NCI-H510A (cell line): ENCODE measurements at regions not wholly inside any gene's neighbourhood (a gene's known extent, or its start where the extent isn't known, plus 50 kb on each side); places are given as distances from the start of the nearest gene placed in this dataset.
"Not testable (repeated sequence)": the region's sequence is repeated elsewhere in the genome, so short reads cannot be mapped to it uniquely, and the experiment has no call there.

Experiments
- DNase-seq: peaks from one replicate; lab custom pipeline; 2025; lab: John Stamatoyannopoulos, UW

- DNase-seq = not testable (repeated sequence)
These were observed 123.8 kb downstream of the LAT start for GRCh38 chr16:29108625-29109169.

- DNase-seq = peak; percentile 79
These were observed 122.4 kb downstream of the LAT start for GRCh38 chr16:29107299-29107698.

- DNase-seq = not testable (repeated sequence)
These were observed 121.5 kb downstream of the LAT start for GRCh38 chr16:29106259-29106908.

GRCh38 chr16:29104600-29104999 is 119.7 kb downstream of the LAT start:
- not testable (repeated sequence) for DNase-seq

GRCh38 chr16:29097965-29098364 is 113.1 kb downstream of the LAT start:
- DNase-seq = not testable (repeated sequence)

- not testable (repeated sequence) for DNase-seq
These were observed 110.1 kb downstream of the LAT start for GRCh38 chr16:29094729-29095624.

- DNase-seq = not testable (repeated sequence)
These were observed 109.5 kb downstream of the LAT start for GRCh38 chr16:29094325-29094724.

- DNase-seq = not testable (repeated sequence)
These were observed 104.8 kb downstream of the LAT start for GRCh38 chr16:29089679-29090078.

GRCh38 chr16:29087673-29088072 is 102.8 kb downstream of the LAT start:
- not testable (repeated sequence) for DNase-seq

GRCh38 chr16:29081829-29082639 is 97.2 kb downstream of the LAT start:
- DNase-seq = not testable (repeated sequence)

- DNase-seq = not testable (repeated sequence)
These were observed 89.9 kb downstream of the LAT start for GRCh38 chr16:29074554-29075402.

- DNase-seq = not testable (repeated sequence)
These were observed 77.4 kb downstream of the LAT start for GRCh38 chr16:29062235-29062634.

- not testable (repeated sequence) for DNase-seq
These were observed 76.6 kb downstream of the LAT start for GRCh38 chr16:29061467-29061921.

GRCh38 chr16:29060022-29060810 is 75.4 kb downstream of the LAT start:
- not testable (repeated sequence) for DNase-seq

- DNase-seq = not testable (repeated sequence)
These were observed 74.7 kb downstream of the LAT start for GRCh38 chr16:29059575-29059974.
